Type B pancreatic cell (in vitro differentiated cells): ENCODE measurements at regions not wholly inside any gene's neighbourhood (a gene's known extent, or its start where the extent isn't known, plus 50 kb on each side); places are given as distances from the start of the nearest gene placed in this dataset.

Experiments used
- DNase-seq: peaks from one replicate; pipeline ENCODE4 v3.0.0; 2021; ENCODE audit warnings: mixed read lengths; ENCODE audit not compliant: unreplicated experiment; ENCODE audit errors: extremely low spot score
- H3K27ac Mint-ChIP-seq: 2 replicates; pipeline ENCODE4 v1.8.0; 2021; ENCODE audit warnings: mild to moderate bottlenecking, mixed read lengths
- H3K27me3 Mint-ChIP-seq: 2 replicates; pipeline ENCODE4 v1.8.0; 2021; ENCODE audit warnings: mixed read lengths
- H3K36me3 Mint-ChIP-seq: 2 replicates; pipeline ENCODE4 v1.8.0; 2021; ENCODE audit warnings: mixed read lengths
- H3K4me1 Mint-ChIP-seq: one replicate; pipeline ENCODE4 v1.8.0; 2021; ENCODE audit warnings: mixed read lengths; ENCODE audit not compliant: unreplicated experiment
- H3K4me3 Mint-ChIP-seq: 2 replicates; pipeline ENCODE4 v1.8.0; 2021; ENCODE audit warnings: mild to moderate bottlenecking, mixed read lengths
- H3K9me3 Mint-ChIP-seq: 2 replicates; pipeline ENCODE4 v1.8.0; 2021; ENCODE audit warnings: mixed read lengths
- TF ChIP-seq, protein P1 (sequence below): fragments of 200-600 bp; sonication (generic); conservative IDR thresholded peaks from 2 replicates; pipeline ENCODE4 v1.5.0; 2021; ENCODE audit warnings: antibody characterized with exemption, mild to moderate bottlenecking

DNA sequence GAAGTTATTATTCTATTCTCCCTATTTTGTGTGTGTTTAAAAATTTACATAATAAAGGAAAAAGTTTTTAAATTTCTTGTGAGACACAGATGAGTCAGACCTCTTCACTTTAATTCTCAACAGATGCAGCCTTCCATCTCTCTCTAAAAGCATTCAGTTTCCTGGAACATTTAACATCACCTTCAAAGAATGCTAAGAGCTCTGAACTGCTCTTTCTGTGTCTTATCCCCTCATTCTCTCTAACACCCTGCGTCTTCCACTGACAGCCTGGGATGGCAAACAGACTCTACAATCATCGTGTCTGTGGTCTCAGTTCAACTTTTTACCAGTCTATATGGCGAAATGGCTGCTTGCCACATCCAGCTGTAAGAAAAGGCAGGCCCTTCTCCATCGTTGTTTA is 173.0 kb downstream of the HINT1 start:
- Mint-ChIP-seq H3K27me3 (peaks cover 3% of the 10 kb centered on the region), H3K27ac (no peak overlapping the region), H3K9me3 (no peaks in the 10 kb centered on the region), H3K4me3 (no peak overlapping the region), H3K36me3 (no peaks in the 10 kb centered on the region), H3K4me1 (peaks cover 3% of the 10 kb centered on the region)
- TF ChIP-seq, protein P1, sequence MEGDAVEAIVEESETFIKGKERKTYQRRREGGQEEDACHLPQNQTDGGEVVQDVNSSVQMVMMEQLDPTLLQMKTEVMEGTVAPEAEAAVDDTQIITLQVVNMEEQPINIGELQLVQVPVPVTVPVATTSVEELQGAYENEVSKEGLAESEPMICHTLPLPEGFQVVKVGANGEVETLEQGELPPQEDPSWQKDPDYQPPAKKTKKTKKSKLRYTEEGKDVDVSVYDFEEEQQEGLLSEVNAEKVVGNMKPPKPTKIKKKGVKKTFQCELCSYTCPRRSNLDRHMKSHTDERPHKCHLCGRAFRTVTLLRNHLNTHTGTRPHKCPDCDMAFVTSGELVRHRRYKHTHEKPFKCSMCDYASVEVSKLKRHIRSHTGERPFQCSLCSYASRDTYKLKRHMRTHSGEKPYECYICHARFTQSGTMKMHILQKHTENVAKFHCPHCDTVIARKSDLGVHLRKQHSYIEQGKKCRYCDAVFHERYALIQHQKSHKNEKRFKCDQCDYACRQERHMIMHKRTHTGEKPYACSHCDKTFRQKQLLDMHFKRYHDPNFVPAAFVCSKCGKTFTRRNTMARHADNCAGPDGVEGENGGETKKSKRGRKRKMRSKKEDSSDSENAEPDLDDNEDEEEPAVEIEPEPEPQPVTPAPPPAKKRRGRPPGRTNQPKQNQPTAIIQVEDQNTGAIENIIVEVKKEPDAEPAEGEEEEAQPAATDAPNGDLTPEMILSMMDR: no peak
- DNase-seq: no peak

DNA sequence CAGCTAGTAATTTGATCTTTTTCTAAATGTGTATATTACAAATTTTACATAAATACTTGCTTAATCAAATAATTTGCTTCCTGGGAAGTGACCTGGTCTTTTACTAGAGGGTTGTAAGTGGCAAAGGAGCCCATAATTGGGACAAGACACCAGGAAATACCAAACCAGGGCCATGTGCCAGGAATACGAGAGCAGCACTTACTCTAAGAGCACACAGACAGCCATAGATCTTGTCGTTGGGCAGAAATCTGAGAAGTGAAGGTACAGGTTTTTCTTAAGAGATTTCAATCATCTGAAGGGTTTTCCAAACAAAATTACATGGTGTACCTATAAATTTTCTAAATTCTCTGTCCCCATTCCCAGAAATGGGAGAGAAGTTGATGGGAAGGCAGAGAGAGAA is 179.3 kb downstream of the HINT1 start:
- Mint-ChIP-seq H3K4me3 (no peak overlapping the region), H3K27ac (no peak overlapping the region), H3K9me3 (peaks cover 4% of the 10 kb centered on the region), H3K4me1 (no peaks in the 10 kb centered on the region), H3K36me3 (no peaks in the 10 kb centered on the region), H3K27me3 (peaks cover 3% of the 10 kb centered on the region)
- DNase-seq: no peak
- TF ChIP-seq, protein P1: no peak

DNA sequence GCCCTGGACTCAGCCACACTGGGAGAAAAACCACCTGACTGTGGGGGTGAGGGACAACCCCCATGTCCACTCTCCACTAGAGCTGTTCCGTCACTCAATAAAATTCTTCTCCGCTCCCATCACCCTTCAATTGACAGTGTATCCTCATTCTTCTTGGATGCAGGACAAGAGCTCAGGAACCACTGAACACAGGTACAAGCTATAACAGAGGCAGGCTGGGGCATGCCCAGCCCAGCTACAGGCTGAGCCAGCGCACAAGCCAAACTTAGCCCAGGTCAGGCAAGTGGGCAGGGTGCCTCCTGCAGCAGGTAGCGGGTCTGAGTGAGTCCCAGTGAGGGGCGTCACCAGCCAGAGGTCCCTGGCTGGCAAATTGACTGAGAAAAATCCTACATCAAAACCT is 183.4 kb downstream of the HINT1 start:
- Mint-ChIP-seq H3K27me3 (no peaks in the 10 kb centered on the region), H3K27ac (no peak overlapping the region)
- TF ChIP-seq, protein P1: no peak

DNA sequence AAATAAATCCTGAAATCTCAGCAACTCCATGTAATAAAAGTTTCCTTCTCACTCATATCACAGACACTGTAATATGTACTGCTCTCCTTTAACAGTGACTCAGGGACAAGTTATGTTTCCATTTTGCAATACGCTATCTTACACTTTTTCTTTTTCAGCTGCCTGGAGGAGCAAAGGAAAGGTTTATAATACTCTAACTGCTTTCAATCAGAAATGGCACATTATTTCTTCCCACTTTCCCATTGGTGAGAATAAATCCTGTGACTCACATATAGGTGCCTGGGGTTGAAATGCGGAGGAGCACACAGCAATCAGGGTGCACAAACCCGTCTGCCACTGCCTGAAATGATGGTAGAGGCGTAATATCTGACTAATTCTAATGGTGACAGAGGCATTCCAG is 186.6 kb downstream of the HINT1 start:
- H3K4me3 Mint-ChIP-seq: no peak overlapping the region
- H3K27me3 Mint-ChIP-seq: no peaks in the 10 kb centered on the region
- TF ChIP-seq, protein P1: no peak
- no peak overlapping the region for H3K27ac Mint-ChIP-seq
- H3K4me1 Mint-ChIP-seq: no peaks in the 10 kb centered on the region
- H3K9me3 Mint-ChIP-seq: peaks cover 4% of the 10 kb centered on the region
- DNase-seq: no peak
- no peaks in the 10 kb centered on the region for H3K36me3 Mint-ChIP-seq

More for the DNA sequence above, 183.4 kb downstream of the HINT1 start:
- Mint-ChIP-seq H3K4me3 (no peak overlapping the region), H3K4me1 (no peaks in the 10 kb centered on the region), H3K9me3 (peaks cover 4% of the 10 kb centered on the region), H3K36me3 (no peaks in the 10 kb centered on the region)
- no peak for DNase-seq

DNA sequence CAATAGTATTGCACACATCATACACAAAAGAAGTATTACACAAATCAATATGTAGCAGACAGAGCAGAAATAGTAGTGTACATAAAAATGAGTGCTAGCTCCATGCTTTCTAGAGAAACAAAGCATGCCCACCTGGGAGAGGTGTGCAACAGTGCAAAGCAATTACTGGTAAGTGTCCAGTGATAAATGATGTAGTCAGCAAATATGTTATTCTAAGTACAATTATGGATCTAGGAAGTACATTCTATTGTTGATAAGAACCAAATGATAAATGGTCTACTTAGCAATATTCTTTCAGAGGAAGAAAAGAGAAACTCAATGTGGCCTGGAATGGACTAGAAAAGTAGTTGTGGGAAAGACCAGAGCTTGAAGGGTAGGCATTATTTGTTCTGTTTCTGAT is 188.6 kb downstream of the HINT1 start:
- DNase-seq: no peak
- Mint-ChIP-seq H3K9me3 (peaks cover 2% of the 10 kb centered on the region), H3K27me3 (peaks cover 3% of the 10 kb centered on the region), H3K4me3 (no peak overlapping the region), H3K4me1 (no peaks in the 10 kb centered on the region), H3K36me3 (no peaks in the 10 kb centered on the region), H3K27ac (no peak overlapping the region)
- TF ChIP-seq, protein P1: no peak

DNA sequence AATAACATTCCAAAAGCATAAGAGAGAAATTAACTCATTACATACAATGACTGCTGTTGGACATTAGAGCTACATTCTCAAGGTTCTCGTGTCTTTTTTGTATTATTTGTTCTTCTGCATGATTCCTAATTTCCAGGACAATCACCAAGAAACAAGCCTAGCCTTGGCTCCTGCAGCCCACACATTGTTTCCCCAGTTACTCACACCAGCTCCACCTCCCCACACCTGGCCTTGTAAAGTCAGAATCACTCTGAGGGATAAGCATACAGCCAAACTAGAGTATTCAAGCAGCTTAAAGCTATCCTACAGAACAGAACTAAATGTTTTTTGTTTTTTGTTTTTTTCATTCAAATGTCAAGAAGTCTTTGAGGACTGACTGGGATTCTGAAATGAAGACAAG is 189.2 kb downstream of the HINT1 start:
- H3K9me3 Mint-ChIP-seq: no peaks in the 10 kb centered on the region
- no peaks in the 10 kb centered on the region for H3K36me3 Mint-ChIP-seq
- no peaks in the 10 kb centered on the region for H3K4me1 Mint-ChIP-seq
- TF ChIP-seq, protein P1: no peak
- H3K27ac Mint-ChIP-seq: no peak overlapping the region
- H3K4me3 Mint-ChIP-seq: no peak overlapping the region
- no peak for DNase-seq
- peaks cover 3% of the 10 kb centered on the region for H3K27me3 Mint-ChIP-seq
